NCI-H2171 (cell line): ENCODE measurements at regions not wholly inside any gene's neighbourhood (a gene's known extent, or its start where the extent isn't known, plus 50 kb on each side); places are given as distances from the start of the nearest gene placed in this dataset.

Source experiments
- DNase-seq: peaks from one replicate; lab custom pipeline; 2025; lab: John Stamatoyannopoulos, UW

DNA sequence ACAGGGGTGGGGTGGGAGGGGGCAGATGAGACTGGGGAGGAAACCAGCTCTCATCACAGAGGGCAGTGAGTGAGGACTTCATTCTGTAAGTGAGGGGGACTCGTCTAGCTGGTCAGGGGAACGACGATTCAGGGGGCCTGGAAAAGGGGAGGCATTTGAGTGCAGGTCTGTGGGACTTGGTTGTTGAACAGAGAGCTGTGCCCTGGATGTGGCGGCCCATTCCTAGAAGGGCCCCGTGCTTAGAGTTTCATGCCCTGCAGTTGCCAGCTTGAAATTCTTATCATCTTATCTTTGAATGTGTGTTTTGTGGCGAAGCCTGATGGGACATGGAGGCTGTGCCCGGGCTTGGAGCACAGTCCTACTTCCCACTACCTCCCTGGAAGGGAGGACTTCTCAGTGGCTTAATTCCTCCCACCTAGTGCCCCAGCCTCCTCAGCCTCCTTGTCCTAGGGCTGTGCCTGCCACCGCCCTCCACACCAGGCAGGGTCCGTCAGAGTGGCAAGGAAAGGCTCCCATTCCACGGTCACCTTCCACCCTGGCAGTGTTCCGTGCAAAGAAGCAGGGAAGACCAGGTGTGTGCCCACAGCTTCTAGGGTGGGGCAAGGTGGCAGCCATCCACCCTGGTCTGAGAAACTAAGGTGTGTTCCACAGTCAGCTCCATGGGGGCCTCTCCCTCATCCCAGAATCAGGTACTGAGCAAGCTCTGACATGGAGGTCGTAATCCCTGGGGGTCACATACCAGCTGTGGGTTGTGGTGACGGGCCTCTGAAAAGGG lies 59.7 kb upstream of the LMO1 start:
- no peak for DNase-seq

DNA sequence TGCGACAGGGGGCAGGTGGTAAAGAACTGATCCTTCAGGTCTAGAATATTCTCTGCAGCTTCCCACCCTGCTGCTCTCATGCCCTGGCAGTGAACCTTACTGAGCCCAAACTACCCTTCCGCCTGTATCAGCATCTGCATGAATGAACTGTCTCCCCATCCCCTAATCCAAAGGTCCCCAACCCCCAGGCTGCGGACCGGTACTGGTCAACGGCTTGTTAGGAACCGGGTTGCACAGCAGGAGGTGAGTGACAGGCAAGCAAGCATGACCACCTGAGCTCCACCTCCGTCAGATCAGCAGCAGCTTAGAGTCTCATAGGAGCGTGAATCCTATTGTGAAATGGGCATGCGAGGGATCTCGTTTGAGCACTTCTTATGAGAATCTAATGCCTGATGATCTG lies 58.2 kb upstream of the LMO1 start:
- no peak for DNase-seq

DNA sequence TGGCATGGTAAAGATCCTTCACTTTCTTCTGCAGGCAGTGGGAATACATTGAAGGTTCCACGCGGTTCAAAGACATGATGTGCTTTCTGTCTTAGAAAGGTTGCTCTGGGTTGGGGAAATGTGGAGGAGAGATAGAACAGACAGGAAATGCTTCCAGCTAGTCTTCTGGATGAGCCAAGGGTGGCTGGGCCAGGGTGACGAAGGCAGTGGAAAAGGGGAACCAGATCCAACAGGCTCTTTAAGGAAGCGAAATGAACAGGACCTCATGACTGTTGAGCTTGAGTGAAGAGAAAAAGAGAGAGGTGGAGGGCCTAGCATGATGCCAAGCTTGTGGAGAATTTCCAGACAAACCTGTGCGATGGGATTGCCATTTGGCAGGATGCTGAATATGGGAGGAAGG lies 56.4 kb upstream of the LMO1 start:
- DNase-seq, result no peak

DNA sequence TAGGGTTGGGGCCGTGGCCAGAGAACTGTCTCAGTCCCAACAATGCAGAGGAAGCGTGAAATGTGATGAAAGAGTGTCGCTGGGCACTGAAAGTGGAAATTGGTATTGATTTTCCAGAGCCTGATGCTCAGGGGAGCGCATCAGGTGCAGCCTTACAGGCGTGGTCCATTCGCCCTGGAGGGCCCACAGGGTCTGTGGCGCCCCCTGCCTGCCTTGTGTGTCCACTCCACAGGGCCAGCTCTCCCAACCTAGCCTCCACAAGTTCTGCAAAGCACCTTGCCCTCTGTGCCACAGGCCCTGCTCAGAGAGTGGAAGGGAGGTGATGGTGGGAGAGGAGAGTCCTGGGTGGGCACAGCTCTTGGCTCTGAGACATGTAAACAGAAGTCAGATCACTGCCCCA lies 54.9 kb upstream of the LMO1 start:
- DNase-seq, result no peak

DNA sequence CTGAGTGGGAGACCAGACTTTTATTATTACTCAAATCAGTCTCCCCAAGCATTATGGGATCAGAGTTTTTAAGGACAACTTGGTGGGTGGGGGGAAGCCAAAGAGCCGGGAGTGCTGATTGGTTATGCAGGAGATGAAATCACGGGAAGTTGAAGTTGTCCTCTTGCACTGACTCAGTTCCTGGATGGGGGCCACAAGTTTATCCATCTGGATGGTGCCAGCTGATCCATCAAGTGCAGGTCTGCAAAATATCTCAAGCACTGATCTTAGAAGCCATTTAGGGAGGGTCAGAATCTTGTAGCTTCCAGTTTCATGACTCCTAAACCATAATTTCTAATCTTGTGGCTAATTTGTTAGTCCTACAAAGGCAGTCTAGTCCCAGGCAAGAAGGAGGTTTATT lies 53.5 kb upstream of the LMO1 start:
- no peak for DNase-seq

DNA sequence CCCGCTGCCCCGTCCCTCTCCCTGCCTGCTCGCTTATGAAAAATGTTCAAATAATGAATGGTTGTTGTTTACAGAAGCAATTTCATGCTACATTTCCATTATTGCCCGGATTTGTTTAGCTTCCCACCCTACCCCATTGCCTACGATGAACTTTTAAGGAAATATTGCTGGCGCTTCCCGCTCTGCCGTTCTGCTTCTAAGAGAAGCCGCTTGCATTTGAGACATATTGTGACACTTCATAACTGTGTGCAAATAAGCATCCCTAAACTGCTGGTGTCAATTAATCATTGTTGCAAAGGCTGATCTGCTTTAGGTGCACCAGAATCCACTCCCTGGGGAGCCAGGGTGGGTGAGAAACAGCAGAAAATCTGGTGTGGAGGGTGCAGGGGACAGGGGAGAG lies 52.3 kb upstream of the LMO1 start:
- DNase-seq, result no peak

DNA sequence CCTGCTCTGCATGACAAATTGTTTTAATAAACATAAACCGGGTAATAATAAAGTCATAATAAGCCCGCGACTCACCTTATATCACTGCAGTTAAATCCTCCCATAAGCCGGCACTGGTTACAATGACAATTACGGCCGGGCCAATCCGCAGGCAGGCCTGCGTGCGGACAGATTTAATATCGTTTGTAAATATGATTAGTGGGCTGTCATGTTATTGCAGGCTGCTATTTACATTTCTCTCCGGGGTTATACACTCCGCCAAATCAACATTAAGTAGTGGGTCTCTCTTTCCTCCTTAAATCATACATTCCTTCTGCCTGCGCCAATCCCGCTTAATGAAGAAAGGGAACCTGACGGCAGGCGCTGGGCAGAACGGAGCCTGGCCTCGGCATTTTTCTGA lies 51.8 kb upstream of the LMO1 start:
- DNase-seq, result no peak

DNA sequence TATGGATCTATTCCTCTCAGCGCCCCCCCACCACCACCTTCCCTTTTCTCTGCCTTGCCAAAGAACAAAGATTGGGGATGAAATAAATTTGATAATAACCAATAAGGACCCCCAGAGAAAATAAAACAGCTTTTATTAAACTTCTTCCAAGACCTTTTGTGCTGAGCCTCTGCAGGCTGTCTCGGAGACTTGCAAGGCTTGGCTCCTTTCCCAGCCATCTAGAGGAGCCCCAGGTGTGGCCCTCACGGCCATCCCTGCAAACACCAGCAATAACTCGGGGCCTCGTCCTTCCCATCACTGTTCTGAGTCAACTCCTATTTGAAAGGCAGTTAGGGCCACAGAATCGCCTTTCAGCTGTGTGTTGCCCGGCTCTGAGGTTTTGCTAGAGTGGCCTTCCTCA lies 51.2 kb upstream of the LMO1 start:
- no peak for DNase-seq

DNA sequence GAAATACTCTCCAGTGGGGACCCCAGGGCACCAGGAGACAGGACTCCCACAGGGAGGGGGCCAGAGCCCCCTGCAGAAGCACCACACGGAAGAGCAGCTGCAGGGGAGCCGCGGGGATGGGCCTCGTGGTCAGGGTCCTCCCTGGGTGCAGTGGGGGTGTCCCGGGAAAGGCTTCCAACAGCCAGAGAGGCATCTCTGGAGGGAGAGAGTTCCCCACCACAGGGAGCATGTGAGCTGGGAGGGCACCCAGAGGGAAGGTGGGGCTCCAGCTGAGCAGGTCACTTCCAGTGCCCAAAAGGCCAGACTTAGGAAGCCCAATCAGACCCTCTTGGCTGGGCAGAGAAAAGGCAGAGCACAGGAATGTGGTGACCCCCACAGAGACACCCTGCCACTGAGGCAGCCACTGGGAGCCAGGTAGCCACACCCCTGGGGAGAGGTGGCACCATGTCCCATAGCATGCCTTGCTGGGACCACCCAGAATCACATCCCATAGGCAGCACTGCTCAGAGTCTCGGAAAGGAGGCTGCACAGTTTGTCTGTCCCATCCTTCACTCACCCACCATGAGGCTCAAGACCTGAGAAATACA lies 49.9 kb upstream of the LMO1 start:
- DNase-seq, result no peak
